CD4-positive, alpha-beta T cell treated with Interleukin-1 beta for 1 hour (primary cell): ENCODE measurements at regions not wholly inside any gene's neighbourhood (a gene's known extent, or its start where the extent isn't known, plus 50 kb on each side); places are given as distances from the start of the nearest gene placed in this dataset.
"Not testable (repeated sequence)": the region's sequence is repeated elsewhere in the genome, so short reads cannot be mapped to it uniquely, and the experiment has no call there.

Source experiments
- DNase-seq, 2 donors: peaks; one replicate each; pipeline ENCODE4 v3.0.0-alpha.2; 2020 to 2022

- DNase-seq, result no peak
Measured at GRCh38 chr14:99007795-99008194, 264.2 kb downstream of the BCL11B start.

- peak in 1 of 2 donors; percentile 4 for DNase-seq
Measured at GRCh38 chr14:99009871-99010270, 262.1 kb downstream of the BCL11B start.

GRCh38 chr14:99011385-99011784 lies 260.6 kb downstream of the BCL11B start:
- DNase-seq, result no peak

- no peak for DNase-seq
Measured at GRCh38 chr14:99012703-99013102, 259.3 kb downstream of the BCL11B start.

- no peak for DNase-seq
Measured at GRCh38 chr14:99015833-99016232, 256.2 kb downstream of the BCL11B start.

- no peak for DNase-seq
Measured at GRCh38 chr14:99023371-99023770, 248.6 kb downstream of the BCL11B start.

- no peak for DNase-seq
Measured at GRCh38 chr14:99024926-99025325, 247.1 kb downstream of the BCL11B start.

GRCh38 chr14:99025418-99025817 lies 246.6 kb downstream of the BCL11B start:
- no peak for DNase-seq

GRCh38 chr14:99026471-99026870 lies 245.5 kb downstream of the BCL11B start:
- no peak for DNase-seq

- DNase-seq, result no peak
Measured at GRCh38 chr14:99028041-99028440, 244.0 kb downstream of the BCL11B start.

GRCh38 chr14:99028521-99028920 lies 243.5 kb downstream of the BCL11B start:
- no peak for DNase-seq

GRCh38 chr14:99029145-99029915 lies 242.7 kb downstream of the BCL11B start:
- DNase-seq, result no peak

GRCh38 chr14:99029916-99030305 lies 242.1 kb downstream of the BCL11B start:
- no peak for DNase-seq

- no peak for DNase-seq
Measured at GRCh38 chr14:99030454-99030853, 241.5 kb downstream of the BCL11B start.

- DNase-seq, result no peak
Measured at GRCh38 chr14:99032759-99033158, 239.2 kb downstream of the BCL11B start.

- no peak for DNase-seq
Measured at GRCh38 chr14:99033951-99034350, 238.0 kb downstream of the BCL11B start.

- no peak for DNase-seq
Measured at GRCh38 chr14:99034711-99035171, 237.3 kb downstream of the BCL11B start.

- DNase-seq, result peak in 1 of 2 donors; percentile 27
Measured at GRCh38 chr14:99035268-99035667, 236.7 kb downstream of the BCL11B start.

- no peak for DNase-seq
Measured at GRCh38 chr14:99035712-99036610, 236.0 kb downstream of the BCL11B start.

GRCh38 chr14:99036611-99037293 lies 235.2 kb downstream of the BCL11B start:
- DNase-seq, result peak in 1 of 2 donors; percentile 64

GRCh38 chr14:99037326-99037725 lies 234.7 kb downstream of the BCL11B start:
- not testable (repeated sequence) for DNase-seq

- DNase-seq, result no peak
Measured at GRCh38 chr14:99037777-99038430, 234.1 kb downstream of the BCL11B start.

- peak in 1 of 2 donors; percentile 29 for DNase-seq
Measured at GRCh38 chr14:99038431-99038820, 233.6 kb downstream of the BCL11B start.
